ENCODE measurements at regions not wholly inside any gene's neighbourhood (a gene's known extent, or its start where the extent isn't known, plus 50 kb on each side); places are given as distances from the start of the nearest gene placed in this dataset.

DNA sequence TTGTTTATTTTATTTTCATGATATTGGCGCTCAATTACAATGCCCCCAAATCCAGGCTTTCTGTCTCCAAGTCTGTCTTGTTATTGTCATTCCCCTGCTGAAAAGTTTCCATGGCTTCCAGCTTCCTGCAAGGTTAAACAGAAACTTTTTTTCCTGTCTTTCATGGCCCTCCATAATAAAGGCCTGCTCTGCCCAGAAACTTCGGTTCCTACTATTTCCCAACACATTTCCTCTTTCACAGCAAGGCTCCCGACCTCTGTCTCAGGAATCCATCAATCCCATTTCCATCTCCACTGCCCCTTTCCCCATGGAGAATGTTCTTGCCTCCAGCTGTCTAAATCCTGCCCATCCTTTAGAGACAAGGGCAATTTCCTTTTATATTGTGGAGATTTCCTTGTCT, 365.2 kb upstream of the JARID2 start:
- TF ChIP-seq RARB (CRISPR knock-in tag; IDR thresholded peaks at IDR 0.05) (no peak), TOX (CRISPR knock-in tag; IDR thresholded peaks at IDR 0.05; ENCODE audit: borderline replicate concordance) (no peak), ESRRG (CRISPR knock-in tag; IDR thresholded peaks at IDR 0.05) (no peak), POU6F1 (CRISPR knock-in tag; IDR thresholded peaks at IDR 0.05; ENCODE audit: borderline replicate concordance, low read depth) (no peak), ZFP30 (CRISPR knock-in tag; IDR thresholded peaks at IDR 0.05) (no peak), ZFP3 (CRISPR knock-in tag; IDR thresholded peaks at IDR 0.05) (no peak), CREB5 (CRISPR knock-in tag; IDR thresholded peaks at IDR 0.05; ENCODE audit: low read depth) (no peak), SNAI2 (CRISPR knock-in tag; IDR thresholded peaks at IDR 0.05) (no peak), ZNF565 (CRISPR knock-in tag; conservative IDR thresholded peaks at IDR 0.05; ENCODE audit: low read depth) (no peak), CSDC2 (CRISPR knock-in tag; IDR thresholded peaks at IDR 0.05) (no peak)
- TF ChIP-seq, protein P1, sequence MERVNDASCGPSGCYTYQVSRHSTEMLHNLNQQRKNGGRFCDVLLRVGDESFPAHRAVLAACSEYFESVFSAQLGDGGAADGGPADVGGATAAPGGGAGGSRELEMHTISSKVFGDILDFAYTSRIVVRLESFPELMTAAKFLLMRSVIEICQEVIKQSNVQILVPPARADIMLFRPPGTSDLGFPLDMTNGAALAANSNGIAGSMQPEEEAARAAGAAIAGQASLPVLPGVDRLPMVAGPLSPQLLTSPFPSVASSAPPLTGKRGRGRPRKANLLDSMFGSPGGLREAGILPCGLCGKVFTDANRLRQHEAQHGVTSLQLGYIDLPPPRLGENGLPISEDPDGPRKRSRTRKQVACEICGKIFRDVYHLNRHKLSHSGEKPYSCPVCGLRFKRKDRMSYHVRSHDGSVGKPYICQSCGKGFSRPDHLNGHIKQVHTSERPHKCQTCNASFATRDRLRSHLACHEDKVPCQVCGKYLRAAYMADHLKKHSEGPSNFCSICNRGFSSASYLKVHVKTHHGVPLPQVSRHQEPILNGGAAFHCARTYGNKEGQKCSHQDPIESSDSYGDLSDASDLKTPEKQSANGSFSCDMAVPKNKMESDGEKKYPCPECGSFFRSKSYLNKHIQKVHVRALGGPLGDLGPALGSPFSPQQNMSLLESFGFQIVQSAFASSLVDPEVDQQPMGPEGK (CRISPR knock-in tag; IDR thresholded peaks at IDR 0.05; ENCODE audit: borderline replicate concordance), result no peak
